Progenitor cell of endocrine pancreas (in vitro differentiated cells): ENCODE measurements at regions not wholly inside any gene's neighbourhood (a gene's known extent, or its start where the extent isn't known, plus 50 kb on each side); places are given as distances from the start of the nearest gene placed in this dataset.
"Not testable (repeated sequence)": the region's sequence is repeated elsewhere in the genome, so short reads cannot be mapped to it uniquely, and the experiment has no call there.

ENCODE experiments used
- DNase-seq: peaks from one replicate; pipeline ENCODE4 v3.0.0; 2021; ENCODE audit warnings: low spot score; ENCODE audit not compliant: unreplicated experiment
- H3K27ac Mint-ChIP-seq: 2 replicates; pipeline ENCODE4 v1.8.0; 2021; ENCODE audit warnings: mild to moderate bottlenecking, moderate library complexity, mixed read lengths
- H3K27me3 Mint-ChIP-seq: 2 replicates; pipeline ENCODE4 v1.8.0; 2021; ENCODE audit warnings: mixed read lengths
- H3K36me3 Mint-ChIP-seq: 2 replicates; pipeline ENCODE4 v1.8.0; 2022; ENCODE audit warnings: mixed read lengths; ENCODE audit not compliant: insufficient read depth
- H3K4me1 Mint-ChIP-seq: 2 replicates; pipeline ENCODE4 v1.8.0; 2021; ENCODE audit warnings: low read depth, mixed read lengths
- H3K4me3 Mint-ChIP-seq: 2 replicates; pipeline ENCODE4 v1.8.0; 2021; ENCODE audit warnings: low read depth, mild to moderate bottlenecking, moderate library complexity, mixed read lengths
- H3K9me3 Mint-ChIP-seq: 2 replicates; pipeline ENCODE4 v1.8.0; 2021; ENCODE audit warnings: low read depth, mixed read lengths
- TF ChIP-seq, protein P1 (sequence below): fragments of 200-600 bp; sonication (generic); IDR thresholded peaks from one replicate; pipeline ENCODE4 v1.5.0; 2021; ENCODE audit warnings: antibody characterized with exemption, mild to moderate bottlenecking; ENCODE audit not compliant: unreplicated experiment

DNA sequence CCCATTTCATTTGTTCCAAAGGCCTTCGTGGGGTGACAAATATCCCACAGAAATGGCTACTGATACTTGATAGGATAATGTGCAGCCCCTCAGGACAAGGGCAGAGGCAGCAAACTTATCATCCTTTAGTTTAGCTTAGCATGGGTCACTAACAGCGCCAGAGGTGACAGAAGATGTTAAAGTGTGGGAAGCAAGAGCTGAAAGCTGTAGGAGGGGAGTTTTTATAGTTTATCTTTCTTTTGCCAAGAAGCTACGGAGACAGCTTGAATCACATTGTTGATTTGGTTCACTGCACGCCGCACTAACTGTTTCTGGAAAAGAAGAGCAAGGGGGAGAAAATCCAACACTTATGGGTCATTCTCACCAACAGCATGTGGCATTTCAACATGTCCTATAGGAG is 773.9 kb upstream of the MMS22L start:
- TF ChIP-seq, protein P1, sequence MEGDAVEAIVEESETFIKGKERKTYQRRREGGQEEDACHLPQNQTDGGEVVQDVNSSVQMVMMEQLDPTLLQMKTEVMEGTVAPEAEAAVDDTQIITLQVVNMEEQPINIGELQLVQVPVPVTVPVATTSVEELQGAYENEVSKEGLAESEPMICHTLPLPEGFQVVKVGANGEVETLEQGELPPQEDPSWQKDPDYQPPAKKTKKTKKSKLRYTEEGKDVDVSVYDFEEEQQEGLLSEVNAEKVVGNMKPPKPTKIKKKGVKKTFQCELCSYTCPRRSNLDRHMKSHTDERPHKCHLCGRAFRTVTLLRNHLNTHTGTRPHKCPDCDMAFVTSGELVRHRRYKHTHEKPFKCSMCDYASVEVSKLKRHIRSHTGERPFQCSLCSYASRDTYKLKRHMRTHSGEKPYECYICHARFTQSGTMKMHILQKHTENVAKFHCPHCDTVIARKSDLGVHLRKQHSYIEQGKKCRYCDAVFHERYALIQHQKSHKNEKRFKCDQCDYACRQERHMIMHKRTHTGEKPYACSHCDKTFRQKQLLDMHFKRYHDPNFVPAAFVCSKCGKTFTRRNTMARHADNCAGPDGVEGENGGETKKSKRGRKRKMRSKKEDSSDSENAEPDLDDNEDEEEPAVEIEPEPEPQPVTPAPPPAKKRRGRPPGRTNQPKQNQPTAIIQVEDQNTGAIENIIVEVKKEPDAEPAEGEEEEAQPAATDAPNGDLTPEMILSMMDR: no peak
- no peaks in the 10 kb centered on the region for H3K27me3 Mint-ChIP-seq
- H3K4me3 Mint-ChIP-seq: no peak overlapping the region
- DNase-seq: no peak
- no peak overlapping the region for H3K27ac Mint-ChIP-seq
- no peaks in the 10 kb centered on the region for H3K4me1 Mint-ChIP-seq
- H3K36me3 Mint-ChIP-seq: no peaks in the 10 kb centered on the region
- no peaks in the 10 kb centered on the region for H3K9me3 Mint-ChIP-seq

DNA sequence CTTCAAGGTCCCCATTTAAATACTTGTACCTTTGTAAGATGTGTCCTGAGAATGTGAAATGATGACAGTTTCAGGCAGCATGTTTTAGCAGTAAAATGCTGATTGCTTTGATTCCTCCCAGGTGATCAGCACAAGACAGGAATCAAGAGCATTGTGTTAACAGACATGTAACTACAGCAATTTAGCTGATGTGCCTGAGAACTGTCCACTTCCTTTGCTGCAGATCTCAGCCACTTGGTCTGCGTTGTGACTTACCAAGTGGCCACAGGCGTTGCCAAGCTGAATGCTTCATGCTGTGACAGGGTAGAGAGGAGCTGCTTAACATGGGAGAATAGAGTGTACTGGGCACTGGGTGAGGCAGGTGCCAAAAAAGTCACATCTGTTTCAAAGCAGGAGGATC is 767.0 kb upstream of the POU3F2 start:
- Mint-ChIP-seq H3K4me3 (no peak overlapping the region), H3K9me3 (peaks cover 3% of the 10 kb centered on the region), H3K36me3 (no peaks in the 10 kb centered on the region), H3K4me1 (no peaks in the 10 kb centered on the region), H3K27ac (no peak overlapping the region), H3K27me3 (no peaks in the 10 kb centered on the region)
- TF ChIP-seq, protein P1: no peak
- no peak for DNase-seq

DNA sequence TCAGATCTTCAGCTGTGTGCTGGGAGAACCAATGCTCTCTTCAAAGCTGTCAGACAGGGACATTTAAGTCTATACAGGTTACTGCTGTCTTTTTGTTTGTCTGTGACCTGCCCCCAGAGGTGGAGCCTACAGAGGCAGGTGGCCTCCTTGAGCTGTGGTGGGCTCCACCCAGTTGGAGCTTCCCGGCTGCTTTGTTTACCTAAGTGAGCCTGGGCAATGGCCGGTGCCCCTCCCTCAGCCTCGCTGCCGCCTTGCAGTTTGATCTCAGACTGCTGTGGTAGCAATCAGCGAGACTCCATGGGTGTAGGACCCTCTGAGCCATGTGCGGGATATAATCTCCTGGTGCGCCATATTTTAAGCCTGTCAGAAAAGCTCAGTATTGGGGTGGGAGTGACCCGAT is 745.8 kb upstream of the POU3F2 start:
- peaks cover 21% of the 10 kb centered on the region for H3K9me3 Mint-ChIP-seq
- not testable (repeated sequence) for H3K27me3 Mint-ChIP-seq, H3K4me1 Mint-ChIP-seq, H3K36me3 Mint-ChIP-seq, H3K27ac Mint-ChIP-seq, H3K4me3 Mint-ChIP-seq, DNase-seq

DNA sequence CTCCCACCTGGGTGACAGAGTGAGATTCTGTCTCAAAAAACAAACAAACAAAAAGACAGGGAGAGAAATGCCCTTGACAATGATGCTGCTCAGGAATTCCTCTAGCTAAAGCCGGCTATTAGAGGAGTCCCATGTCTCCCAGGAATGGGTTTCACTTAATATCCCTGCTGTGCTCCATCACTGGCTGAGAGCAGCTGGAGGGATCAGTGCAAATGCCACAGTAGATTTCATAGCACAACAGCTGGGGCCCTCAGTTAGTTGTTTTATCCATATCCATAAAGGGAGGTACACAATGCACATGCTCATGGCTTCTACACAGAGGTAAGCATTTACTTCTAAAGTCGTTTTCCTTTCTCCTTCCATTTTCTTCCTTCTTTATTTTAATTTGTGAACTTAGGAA is 742.0 kb upstream of the POU3F2 start:
- no peak overlapping the region for H3K4me3 Mint-ChIP-seq
- TF ChIP-seq, protein P1: no peak
- peaks cover 9% of the 10 kb centered on the region for H3K4me1 Mint-ChIP-seq
- H3K36me3 Mint-ChIP-seq: no peaks in the 10 kb centered on the region
- H3K27ac Mint-ChIP-seq: no peak overlapping the region
- H3K9me3 Mint-ChIP-seq: peaks cover 16% of the 10 kb centered on the region
- no peak for DNase-seq
- no peaks in the 10 kb centered on the region for H3K27me3 Mint-ChIP-seq

DNA sequence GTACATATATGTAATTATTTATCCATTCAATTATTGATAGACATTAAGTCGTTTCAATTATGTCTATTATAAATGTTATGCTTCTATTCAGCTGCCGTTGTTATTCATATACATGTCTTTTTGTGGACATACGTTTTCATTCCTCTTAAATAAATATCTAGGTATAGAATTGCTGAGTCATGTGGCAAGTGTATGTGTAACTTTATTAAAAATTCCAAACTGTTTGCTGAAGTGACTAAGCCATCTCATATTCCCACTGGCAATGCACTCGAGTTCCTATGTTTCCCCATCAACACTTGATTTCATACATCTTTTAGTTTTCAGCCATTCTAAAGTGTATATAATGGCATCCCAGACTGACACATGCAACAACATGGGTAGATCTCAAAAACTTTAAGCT is 739.7 kb upstream of the POU3F2 start:
- no peak for DNase-seq
- Mint-ChIP-seq H3K9me3 (peaks cover 3% of the 10 kb centered on the region), H3K27ac (no peak overlapping the region), H3K4me1 (peaks cover 9% of the 10 kb centered on the region), H3K4me3 (no peak overlapping the region), H3K27me3 (no peaks in the 10 kb centered on the region), H3K36me3 (no peaks in the 10 kb centered on the region)
- TF ChIP-seq, protein P1: no peak

DNA sequence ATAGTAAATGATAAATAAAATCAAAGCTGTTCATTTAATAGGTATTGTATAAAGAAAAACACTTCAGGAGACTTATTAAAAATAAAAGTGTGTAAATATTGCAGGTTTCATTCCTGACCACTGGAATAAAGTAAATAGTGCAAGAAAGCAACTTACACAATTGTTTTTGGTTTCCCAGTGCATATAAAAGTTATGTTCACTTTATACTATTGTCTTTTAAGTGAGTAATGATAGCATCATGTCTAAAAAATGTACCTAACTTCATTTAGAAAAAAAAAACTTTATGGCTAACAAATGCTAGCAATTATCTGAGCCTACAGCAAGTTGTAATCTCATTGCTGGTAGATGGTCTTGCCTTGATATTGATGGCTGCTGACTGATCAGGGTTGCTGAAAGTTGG is 726.6 kb upstream of the POU3F2 start:
- no peak for DNase-seq
- Mint-ChIP-seq H3K4me1 (no peaks in the 10 kb centered on the region), H3K4me3 (no peak overlapping the region), H3K27me3 (no peaks in the 10 kb centered on the region), H3K36me3 (no peaks in the 10 kb centered on the region), H3K9me3 (peaks cover 16% of the 10 kb centered on the region), H3K27ac (no peak overlapping the region)
- TF ChIP-seq, protein P1: no peak
